Neural cell (in vitro differentiated cells): ENCODE measurements at regions not wholly inside any gene's neighbourhood (a gene's known extent, or its start where the extent isn't known, plus 50 kb on each side); places are given as distances from the start of the nearest gene placed in this dataset.

ENCODE experiments used
- H2AFZ ChIP-seq: fragments of 200-600, 300-800 bp; sonication (generic), shearing (Covaris generic); 2 replicates; pipeline ENCODE4 v1.6.0; 2014; ENCODE audit warnings: low read depth, mild to moderate bottlenecking, antibody characterized with exemption, low read length, moderate library complexity
- H3F3A ChIP-seq: fragments of 200-600 bp; shearing (Covaris generic); 2 replicates; pipeline ENCODE4 v1.6.1; 2016; ENCODE audit warnings: mild to moderate bottlenecking, moderate library complexity, mixed read lengths, antibody characterized with exemption, low read length; ENCODE audit not compliant: insufficient read depth, poor library complexity, severe bottlenecking
- H3K27ac ChIP-seq: fragments of 200-600, 300-800 bp; sonication (generic), shearing (Covaris generic); 2 replicates; pipeline ENCODE4 v1.5.1; 2014; ENCODE audit warnings: mild to moderate bottlenecking, low read length, moderate library complexity
- H3K27me3 ChIP-seq: fragments of 300-800, 200-600 bp; sonication (generic), shearing (Covaris generic); 2 replicates; pipeline ENCODE4 v1.6.0; 2014; ENCODE audit warnings: mild to moderate bottlenecking, low read depth, low read length, moderate library complexity; ENCODE audit not compliant: insufficient read depth
- H3K36me3 ChIP-seq: fragments of 300-800, 200-600 bp; sonication (generic), shearing (Covaris generic); 2 replicates; pipeline ENCODE4 v1.5.1; 2014; ENCODE audit warnings: mild to moderate bottlenecking, antibody characterized with exemption, low read length, moderate library complexity; ENCODE audit not compliant: insufficient read depth
- H3K4me2 ChIP-seq: fragments of 300-800, 200-600 bp; sonication (generic), shearing (Covaris generic); 2 replicates; pipeline ENCODE4 v1.6.0; 2014; ENCODE audit warnings: mild to moderate bottlenecking, low read length
- H3K4me3 ChIP-seq: fragments of 300-800, 200-600 bp; sonication (generic), shearing (Covaris generic); 2 replicates; pipeline ENCODE4 v1.5.1; 2014; ENCODE audit warnings: mild to moderate bottlenecking, low read length, moderate library complexity
- H3K79me2 ChIP-seq: fragments of 200-600 bp; shearing (Covaris generic); replicated peaks from 2 replicates; pipeline ENCODE4 v1.6.0; 2014; ENCODE audit warnings: mild to moderate bottlenecking, low read length, moderate library complexity; ENCODE audit not compliant: insufficient read depth
- H3K9ac ChIP-seq: fragments of 300-800, 200-600 bp; sonication (generic), shearing (Covaris generic); 2 replicates; pipeline ENCODE4 v1.6.1; 2016; ENCODE audit warnings: mild to moderate bottlenecking, low read length, mixed read lengths
- H3K9me2 ChIP-seq: fragments of 200-600 bp; shearing (Covaris generic); 2 replicates; pipeline ENCODE4 v1.6.1; 2016; ENCODE audit warnings: mild to moderate bottlenecking, low read length, mixed read lengths; ENCODE audit not compliant: insufficient read depth
- H3K9me3 ChIP-seq: fragments of 200-600, 300-800 bp; sonication (generic), shearing (Covaris generic); 2 replicates; pipeline ENCODE4 v1.6.1; 2016; ENCODE audit warnings: mild to moderate bottlenecking, mixed run types, low read length, moderate library complexity, mixed read lengths
- H4K20me1 ChIP-seq: fragments of 200-600 bp; shearing (Covaris generic); 2 replicates; pipeline ENCODE4 v1.6.1; 2016; ENCODE audit warnings: mild to moderate bottlenecking, mixed run types; ENCODE audit not compliant: insufficient read depth
- CTCF ChIP-seq: fragments of 450-650 bp; IDR thresholded peaks from 2 replicates; pipeline ENCODE4 v1.5.1; 2014; ENCODE audit warnings: antibody characterized with exemption, mild to moderate bottlenecking, moderate library complexity; ENCODE audit not compliant: poor library complexity, severe bottlenecking
- EP300 ChIP-seq: fragments of 450-650 bp; conservative IDR thresholded peaks from 2 replicates; pipeline ENCODE4 v1.6.1; 2014; ENCODE audit warnings: antibody characterized with exemption, mild to moderate bottlenecking, moderate library complexity; ENCODE audit not compliant: poor library complexity, severe bottlenecking
- EZH2 ChIP-seq: fragments of 200-600, 300-800 bp; shearing (Covaris generic), sonication (generic); IDR thresholded peaks from 2 replicates; pipeline ENCODE4 v1.6.1; 2014; ENCODE audit warnings: antibody characterized with exemption, low read length, borderline replicate concordance, mild to moderate bottlenecking; ENCODE audit not compliant: insufficient read depth, poor library complexity, severe bottlenecking
- MXI1 ChIP-seq: fragments of 450-650 bp; conservative IDR thresholded peaks from 2 replicates; pipeline ENCODE4 v1.6.1; 2014; ENCODE audit warnings: antibody characterized with exemption, mild to moderate bottlenecking; ENCODE audit not compliant: poor library complexity, severe bottlenecking
- POLR2AphosphoS5 ChIP-seq: IDR thresholded peaks from 2 replicates; pipeline ENCODE4 v1.6.1; 2012
- RAD21 ChIP-seq: fragments of 450-650 bp; conservative IDR thresholded peaks from 2 replicates; pipeline ENCODE4 v1.6.1; 2014; ENCODE audit warnings: antibody characterized with exemption, mild to moderate bottlenecking, moderate library complexity
- SMC3 ChIP-seq: fragments of 450-650 bp; conservative IDR thresholded peaks from 2 replicates; pipeline ENCODE4 v1.6.1; 2014; ENCODE audit warnings: antibody characterized with exemption, mild to moderate bottlenecking, moderate library complexity; ENCODE audit not compliant: poor library complexity
- TAF1 ChIP-seq: IDR thresholded peaks from 2 replicates; pipeline ENCODE4 v1.6.1; 2012; ENCODE audit warnings: low read depth
- TF ChIP-seq, protein P1 (sequence below): IDR thresholded peaks from 2 replicates; pipeline ENCODE4 v1.6.1; 2012; ENCODE audit warnings: borderline replicate concordance

GRCh38 chr6:8181160-8181881 lies 79.0 kb upstream of the EEF1E1 start:
- Histone ChIP-seq H3K9me2 (no peaks in the 10 kb centered on the region), H3K4me3 (no peak overlapping the region), H3K4me2 (no peak overlapping the region), H3F3A (no peaks in the 10 kb centered on the region), H3K9me3 (no peaks in the 10 kb centered on the region), H2AFZ (no peak overlapping the region), H4K20me1 (no peaks in the 10 kb centered on the region), H3K79me2 (no peaks in the 10 kb centered on the region), H3K27me3 (no peaks in the 10 kb centered on the region), H3K9ac (no peak overlapping the region), H3K27ac (no peak overlapping the region), H3K36me3 (no peaks in the 10 kb centered on the region)
- TF ChIP-seq EZH2 = no peak

DNA sequence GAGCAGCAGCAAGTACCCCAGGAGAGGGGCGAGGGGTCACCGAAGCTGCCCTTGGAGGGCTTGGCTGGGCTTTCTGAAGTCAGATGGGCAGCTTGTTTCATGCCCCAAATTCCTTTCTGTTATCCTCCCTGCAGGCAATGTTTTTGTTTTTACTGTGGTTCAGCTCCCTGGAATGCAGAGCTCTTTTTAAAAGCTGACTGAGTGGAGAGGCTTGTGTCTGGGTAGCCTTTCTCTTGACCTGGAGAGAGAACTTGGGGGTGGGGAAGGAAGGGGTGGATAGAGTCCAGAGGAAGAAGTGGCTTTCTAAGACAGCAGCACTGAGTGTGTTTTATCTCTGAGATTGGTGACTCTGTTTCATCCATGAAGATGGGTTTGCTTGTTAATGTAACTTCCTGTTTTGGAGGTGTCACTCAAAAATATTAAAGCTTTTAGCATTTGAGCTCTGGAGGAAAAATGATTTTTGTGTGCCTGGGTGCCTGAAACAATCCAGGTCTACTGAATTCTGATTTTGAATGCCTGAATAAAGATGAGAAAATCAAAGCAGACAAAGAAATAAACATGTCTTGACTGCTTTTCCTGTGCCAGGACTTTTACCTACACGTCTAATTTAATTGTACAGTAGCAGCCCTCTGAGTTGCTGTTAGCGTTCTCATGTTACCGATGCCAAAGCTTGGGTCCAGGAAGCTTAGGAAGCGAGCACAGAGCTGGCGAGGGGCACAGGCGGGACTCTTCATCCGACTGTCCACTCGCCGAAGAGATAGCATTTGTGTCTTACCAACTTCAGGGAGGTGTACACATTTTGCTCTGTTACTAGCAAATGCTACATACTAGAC lies 78.2 kb upstream of the EEF1E1 start:
- Histone ChIP-seq H3K27ac (no peak overlapping the region), H3K9me3 (no peaks in the 10 kb centered on the region), H3K27me3 (no peaks in the 10 kb centered on the region), H4K20me1 (no peaks in the 10 kb centered on the region), H3K4me2 (no peak overlapping the region), H2AFZ (no peak overlapping the region), H3K9me2 (no peaks in the 10 kb centered on the region), H3F3A (no peaks in the 10 kb centered on the region), H3K4me3 (no peak overlapping the region), H3K79me2 (no peaks in the 10 kb centered on the region), H3K9ac (no peak overlapping the region), H3K36me3 (no peaks in the 10 kb centered on the region)
- TF ChIP-seq, protein P1, sequence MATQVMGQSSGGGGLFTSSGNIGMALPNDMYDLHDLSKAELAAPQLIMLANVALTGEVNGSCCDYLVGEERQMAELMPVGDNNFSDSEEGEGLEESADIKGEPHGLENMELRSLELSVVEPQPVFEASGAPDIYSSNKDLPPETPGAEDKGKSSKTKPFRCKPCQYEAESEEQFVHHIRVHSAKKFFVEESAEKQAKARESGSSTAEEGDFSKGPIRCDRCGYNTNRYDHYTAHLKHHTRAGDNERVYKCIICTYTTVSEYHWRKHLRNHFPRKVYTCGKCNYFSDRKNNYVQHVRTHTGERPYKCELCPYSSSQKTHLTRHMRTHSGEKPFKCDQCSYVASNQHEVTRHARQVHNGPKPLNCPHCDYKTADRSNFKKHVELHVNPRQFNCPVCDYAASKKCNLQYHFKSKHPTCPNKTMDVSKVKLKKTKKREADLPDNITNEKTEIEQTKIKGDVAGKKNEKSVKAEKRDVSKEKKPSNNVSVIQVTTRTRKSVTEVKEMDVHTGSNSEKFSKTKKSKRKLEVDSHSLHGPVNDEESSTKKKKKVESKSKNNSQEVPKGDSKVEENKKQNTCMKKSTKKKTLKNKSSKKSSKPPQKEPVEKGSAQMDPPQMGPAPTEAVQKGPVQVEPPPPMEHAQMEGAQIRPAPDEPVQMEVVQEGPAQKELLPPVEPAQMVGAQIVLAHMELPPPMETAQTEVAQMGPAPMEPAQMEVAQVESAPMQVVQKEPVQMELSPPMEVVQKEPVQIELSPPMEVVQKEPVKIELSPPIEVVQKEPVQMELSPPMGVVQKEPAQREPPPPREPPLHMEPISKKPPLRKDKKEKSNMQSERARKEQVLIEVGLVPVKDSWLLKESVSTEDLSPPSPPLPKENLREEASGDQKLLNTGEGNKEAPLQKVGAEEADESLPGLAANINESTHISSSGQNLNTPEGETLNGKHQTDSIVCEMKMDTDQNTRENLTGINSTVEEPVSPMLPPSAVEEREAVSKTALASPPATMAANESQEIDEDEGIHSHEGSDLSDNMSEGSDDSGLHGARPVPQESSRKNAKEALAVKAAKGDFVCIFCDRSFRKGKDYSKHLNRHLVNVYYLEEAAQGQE = no peak
- TF ChIP-seq MXI1 (no peak), CTCF (no peak), EZH2 (no peak), POLR2AphosphoS5 (no peak), EP300 (no peak), SMC3 (no peak), TAF1 (no peak), RAD21 (no peak)
